SJSA1 (cell line): ENCODE measurements at regions not wholly inside any gene's neighbourhood (a gene's known extent, or its start where the extent isn't known, plus 50 kb on each side); places are given as distances from the start of the nearest gene placed in this dataset.

ENCODE experiments used
- DNase-seq, 2 experiments: peaks; one replicate each; pipeline ENCODE4 v3.0.0-alpha.2; 2015 to 2020; ENCODE audit warnings: low spot score in 2 of 2, low read depth in 1 of 2
- H3K27ac ChIP-seq: fragments of 250-450 bp; sonication (Bioruptor Pico); 2 replicates; pipeline ENCODE4 v1.5.1; 2020; ENCODE audit warnings: mild to moderate bottlenecking, moderate library complexity
- H3K27me3 ChIP-seq: fragments of 250-450 bp; sonication (Bioruptor Pico); replicated peaks from 2 replicates; pipeline ENCODE4 v1.5.1; 2020; ENCODE audit warnings: mild to moderate bottlenecking, moderate library complexity
- H3K36me3 ChIP-seq: fragments of 250-450 bp; sonication (Bioruptor Pico); 2 replicates; pipeline ENCODE4 v1.5.1; 2020; ENCODE audit warnings: mild to moderate bottlenecking
- H3K4me1 ChIP-seq: fragments of 250-450 bp; sonication (Bioruptor Pico); replicated peaks from 2 replicates; pipeline ENCODE4 v1.6.1; 2021; ENCODE audit warnings: mild to moderate bottlenecking
- H3K4me3 ChIP-seq: fragments of 250-450 bp; sonication (Bioruptor Pico); 2 replicates; pipeline ENCODE4 v1.5.1; 2020; ENCODE audit warnings: mild to moderate bottlenecking
- H3K9me3 ChIP-seq: fragments of 250-450 bp; sonication (Bioruptor Pico); replicated peaks from 2 replicates; pipeline ENCODE4 v1.5.1; 2020; ENCODE audit warnings: mild to moderate bottlenecking

DNA sequence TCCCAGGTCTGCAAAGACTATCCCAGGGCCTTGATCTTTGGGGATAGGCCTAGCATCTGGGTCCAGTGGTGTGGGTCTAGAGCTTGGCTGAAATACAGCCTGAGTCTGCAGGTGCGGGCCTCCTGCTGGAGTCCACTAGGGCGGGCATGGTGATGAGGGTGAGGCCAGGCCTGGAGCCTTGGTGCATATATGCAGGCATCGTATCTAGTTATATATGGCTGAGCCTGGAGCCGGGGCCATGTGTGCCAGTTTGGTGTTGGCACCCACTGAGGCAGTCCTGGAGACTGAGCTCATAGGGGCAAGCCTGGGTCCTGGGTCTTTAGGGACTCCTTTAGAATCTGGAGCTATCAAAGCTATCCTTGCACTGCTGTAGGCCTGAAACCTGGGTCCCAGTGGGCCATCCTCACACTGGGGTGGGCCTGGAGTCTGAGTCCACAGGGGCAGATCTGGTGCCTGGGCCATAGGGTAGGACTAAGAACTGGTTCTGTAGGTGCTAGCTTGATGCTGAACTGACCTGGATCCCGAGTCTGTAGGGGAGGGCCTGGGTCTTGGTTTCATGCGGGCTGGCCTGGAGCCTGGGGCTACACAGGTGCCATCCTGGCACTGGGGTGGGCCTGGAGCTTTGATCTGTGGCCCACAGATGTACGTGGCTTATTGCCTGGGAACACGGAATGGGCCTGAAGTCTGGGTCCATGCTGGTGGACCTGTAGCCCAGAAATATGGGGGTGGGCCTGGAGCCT lies 346.5 kb upstream of the MEF2C start:
- H3K27ac ChIP-seq: no peak overlapping the region
- no peaks in the 10 kb centered on the region for H3K4me1 ChIP-seq

DNA sequence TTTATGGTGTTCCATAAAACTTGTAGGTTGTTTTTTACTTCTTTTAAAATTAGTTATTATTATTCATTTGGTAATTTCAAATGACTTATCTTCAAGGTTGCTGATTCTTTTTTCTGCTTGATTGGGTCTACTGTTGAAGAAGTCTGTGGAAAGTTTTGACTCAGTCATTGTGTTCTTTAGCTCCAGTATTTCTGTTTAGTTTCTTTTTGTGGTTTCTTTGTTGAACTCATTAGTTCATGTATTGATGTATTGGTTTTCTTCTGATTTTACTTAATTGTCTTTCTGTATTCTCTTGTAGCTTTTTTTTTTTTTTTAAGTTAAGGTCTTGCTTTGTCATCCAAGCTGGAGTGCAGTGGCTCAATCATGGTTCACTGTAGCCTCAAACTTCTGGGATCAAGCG lies 345.4 kb upstream of the MEF2C start:
- DNase-seq: no peak
- Histone ChIP-seq H3K36me3 (no peaks in the 10 kb centered on the region), H3K4me1 (no peaks in the 10 kb centered on the region), H3K27me3 (no peaks in the 10 kb centered on the region), H3K4me3 (no peak overlapping the region), H3K9me3 (no peaks in the 10 kb centered on the region), H3K27ac (no peak overlapping the region)

More for the DNA sequence above, 346.5 kb upstream of the MEF2C start:
- DNase-seq: no peak
- Histone ChIP-seq H3K4me3 (no peak overlapping the region), H3K36me3 (no peaks in the 10 kb centered on the region), H3K27me3 (no peaks in the 10 kb centered on the region), H3K9me3 (no peaks in the 10 kb centered on the region)

DNA sequence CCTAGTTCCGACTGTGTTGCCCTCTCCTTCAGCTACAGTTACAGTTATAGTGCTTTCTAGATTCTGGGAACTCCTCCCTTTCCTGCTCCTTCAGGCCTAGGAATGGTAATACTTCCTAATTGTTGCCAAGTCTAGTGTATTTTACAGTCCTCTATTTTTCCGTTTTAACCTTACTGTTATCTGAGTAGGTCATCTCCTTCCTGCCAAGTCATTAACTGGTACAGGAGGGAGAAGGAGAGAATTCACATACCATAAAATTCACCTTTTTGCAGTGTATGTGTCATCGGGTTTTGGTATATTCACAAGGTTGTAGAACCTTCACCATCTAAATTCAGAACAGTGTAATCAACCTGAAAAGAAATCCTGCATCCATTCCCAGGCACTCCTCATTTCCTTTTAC lies 335.4 kb upstream of the MEF2C start:
- Histone ChIP-seq H3K36me3 (no peaks in the 10 kb centered on the region), H3K27ac (no peak overlapping the region), H3K4me1 (no peaks in the 10 kb centered on the region), H3K27me3 (no peaks in the 10 kb centered on the region), H3K4me3 (no peak overlapping the region), H3K9me3 (no peaks in the 10 kb centered on the region)
- DNase-seq: no peak

DNA sequence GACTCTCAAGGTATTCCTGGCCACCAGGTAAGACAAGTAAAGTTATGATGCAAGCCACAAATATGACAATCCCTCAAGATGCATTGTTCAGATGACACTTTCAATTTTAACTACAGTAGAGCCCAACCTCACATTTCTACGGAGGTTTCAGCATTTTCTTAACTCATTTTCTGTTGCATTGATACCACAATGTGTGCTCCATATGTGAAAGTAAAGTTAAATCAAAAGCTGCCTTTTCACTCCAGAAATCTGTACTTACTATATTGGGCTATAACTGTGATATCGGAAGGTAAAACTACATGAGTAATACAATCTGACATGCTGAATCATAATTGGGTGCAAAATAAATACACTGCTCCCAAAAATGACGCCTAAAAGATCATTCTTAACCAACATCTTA lies 333.6 kb upstream of the MEF2C start:
- Histone ChIP-seq H3K4me3 (no peak overlapping the region), H3K9me3 (no peaks in the 10 kb centered on the region)

GRCh38 chr5:89213573-89213972 lies 330.6 kb upstream of the MEF2C start:
- peaks cover 15% of the 10 kb centered on the region for H3K4me1 ChIP-seq
- DNase-seq: no peak
- no peak overlapping the region for H3K27ac ChIP-seq
- no peaks in the 10 kb centered on the region for H3K27me3 ChIP-seq
- no peaks in the 10 kb centered on the region for H3K9me3 ChIP-seq
- no peaks in the 10 kb centered on the region for H3K36me3 ChIP-seq
- no peak overlapping the region for H3K4me3 ChIP-seq

More for the DNA sequence above, 333.6 kb upstream of the MEF2C start:
- Histone ChIP-seq H3K36me3 (no peaks in the 10 kb centered on the region), H3K27ac (no peak overlapping the region), H3K4me1 (peaks cover 10% of the 10 kb centered on the region), H3K27me3 (no peaks in the 10 kb centered on the region)
- DNase-seq: no peak

DNA sequence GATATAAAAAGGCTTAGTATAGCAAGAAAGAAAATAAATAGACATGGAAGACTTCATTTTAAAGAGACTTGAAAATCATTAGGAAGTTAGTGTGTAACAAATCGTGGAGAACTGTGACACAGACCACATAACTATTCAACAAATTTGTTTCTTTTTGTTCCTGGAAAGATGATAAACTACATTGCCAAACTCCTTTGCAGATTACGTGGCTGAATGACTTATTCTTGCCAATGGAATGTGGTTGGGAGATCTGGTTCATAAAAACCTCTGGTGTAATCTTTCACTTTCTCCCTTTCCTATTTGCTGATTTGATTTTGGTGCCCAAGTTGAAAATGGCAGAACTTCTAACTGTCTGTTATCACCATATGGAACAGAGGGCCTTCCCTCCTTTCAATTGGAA lies 328.9 kb upstream of the MEF2C start:
- peak overlapping the region; percentile 43 for H3K27ac ChIP-seq
- peaks cover 15% of the 10 kb centered on the region for H3K4me1 ChIP-seq
- peak in 1 of 2 experiments; percentile 60 for DNase-seq
- H3K4me3 ChIP-seq: no peak overlapping the region
- H3K36me3 ChIP-seq: no peaks in the 10 kb centered on the region
- no peaks in the 10 kb centered on the region for H3K9me3 ChIP-seq
- H3K27me3 ChIP-seq: no peaks in the 10 kb centered on the region

GRCh38 chr5:89208811-89209210 lies 325.8 kb upstream of the MEF2C start:
- H3K27me3 ChIP-seq: no peaks in the 10 kb centered on the region
- H3K27ac ChIP-seq: no peak overlapping the region
- no peak overlapping the region for H3K4me3 ChIP-seq
- H3K9me3 ChIP-seq: no peaks in the 10 kb centered on the region
- H3K4me1 ChIP-seq: peaks cover 21% of the 10 kb centered on the region
- H3K36me3 ChIP-seq: no peaks in the 10 kb centered on the region
- no peak for DNase-seq

GRCh38 chr5:89208392-89208791 lies 325.4 kb upstream of the MEF2C start:
- Histone ChIP-seq H3K9me3 (no peaks in the 10 kb centered on the region), H3K27me3 (no peaks in the 10 kb centered on the region), H3K4me1 (peaks cover 21% of the 10 kb centered on the region), H3K4me3 (no peak overlapping the region), H3K36me3 (no peaks in the 10 kb centered on the region), H3K27ac (no peak overlapping the region)
- DNase-seq: no peak

GRCh38 chr5:89204756-89205155 lies 321.8 kb upstream of the MEF2C start:
- DNase-seq: peak in 1 of 2 experiments; percentile 68
- Histone ChIP-seq H3K9me3 (peaks cover 6% of the 10 kb centered on the region; the same call in 1 of the 2 replicates), H3K27ac (no peak overlapping the region), H3K4me3 (no peak overlapping the region), H3K27me3 (no peaks in the 10 kb centered on the region), H3K4me1 (peaks cover 5% of the 10 kb centered on the region), H3K36me3 (no peaks in the 10 kb centered on the region)

DNA sequence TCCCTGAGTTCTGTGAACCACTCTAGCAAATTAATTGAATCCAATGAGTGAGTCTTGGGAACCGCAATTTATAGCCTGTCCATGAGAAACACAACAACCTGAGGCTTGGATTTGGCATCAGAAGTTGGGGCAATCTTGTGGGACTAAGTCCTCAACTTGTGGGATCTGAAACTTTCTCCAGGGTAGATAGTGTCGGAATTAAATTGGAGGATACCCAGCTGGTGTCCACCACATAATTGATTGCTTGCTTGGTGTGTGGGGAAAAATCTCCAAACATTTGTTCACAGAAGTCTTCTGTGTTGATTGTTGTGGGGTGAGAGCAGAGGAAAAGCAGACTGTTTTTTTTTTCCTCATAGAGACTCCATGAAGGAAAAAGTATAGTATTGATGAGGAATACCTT lies 320.6 kb upstream of the MEF2C start:
- Histone ChIP-seq H3K27ac (no peak overlapping the region), H3K4me3 (no peak overlapping the region)

DNA sequence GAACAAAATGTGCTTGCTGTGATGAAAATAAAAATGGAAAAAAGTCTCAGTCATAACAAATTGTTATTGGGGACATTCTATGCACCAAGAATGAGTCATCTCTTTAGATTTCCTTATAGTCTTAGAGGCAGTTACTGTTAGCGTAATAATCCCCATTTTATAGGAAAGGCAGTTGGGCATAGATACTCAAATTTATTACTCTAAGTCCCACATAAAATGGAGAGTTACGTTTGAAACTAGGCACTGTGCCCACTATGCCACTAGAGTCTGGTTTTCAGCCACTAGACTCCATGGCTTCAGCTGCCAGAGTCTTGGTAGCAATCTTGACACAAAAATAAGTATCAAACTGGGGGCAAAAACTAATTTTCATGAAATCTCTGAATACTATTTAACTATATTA lies 317.9 kb upstream of the MEF2C start:
- Histone ChIP-seq H3K9me3 (peaks cover 13% of the 10 kb centered on the region; the same call in 1 of the 2 replicates), H3K4me1 (peaks cover 5% of the 10 kb centered on the region)

More for the DNA sequence above, 320.6 kb upstream of the MEF2C start:
- Histone ChIP-seq H3K36me3 (no peaks in the 10 kb centered on the region), H3K9me3 (peaks cover 11% of the 10 kb centered on the region; the same call in 1 of the 2 replicates), H3K27me3 (no peaks in the 10 kb centered on the region), H3K4me1 (peaks cover 5% of the 10 kb centered on the region)
- DNase-seq: no peak

GRCh38 chr5:89199306-89199705 lies 316.3 kb upstream of the MEF2C start:
- Histone ChIP-seq H3K27me3 (no peaks in the 10 kb centered on the region), H3K4me1 (no peaks in the 10 kb centered on the region), H3K9me3 (peaks cover 13% of the 10 kb centered on the region; the same call in 1 of the 2 replicates), H3K36me3 (no peaks in the 10 kb centered on the region), H3K27ac (no peak overlapping the region), H3K4me3 (no peak overlapping the region)
- DNase-seq: no peak

More for the DNA sequence above, 317.9 kb upstream of the MEF2C start:
- no peak overlapping the region for H3K4me3 ChIP-seq
- no peaks in the 10 kb centered on the region for H3K36me3 ChIP-seq
- H3K27ac ChIP-seq: no peak overlapping the region
- DNase-seq: no peak
- H3K27me3 ChIP-seq: no peaks in the 10 kb centered on the region

GRCh38 chr5:89191374-89191773 lies 308.4 kb upstream of the MEF2C start:
- no peaks in the 10 kb centered on the region for H3K36me3 ChIP-seq
- H3K4me3 ChIP-seq: no peak overlapping the region
- DNase-seq: no peak
- no peaks in the 10 kb centered on the region for H3K4me1 ChIP-seq
- no peaks in the 10 kb centered on the region for H3K27me3 ChIP-seq
- no peaks in the 10 kb centered on the region for H3K9me3 ChIP-seq
- no peak overlapping the region for H3K27ac ChIP-seq

DNA sequence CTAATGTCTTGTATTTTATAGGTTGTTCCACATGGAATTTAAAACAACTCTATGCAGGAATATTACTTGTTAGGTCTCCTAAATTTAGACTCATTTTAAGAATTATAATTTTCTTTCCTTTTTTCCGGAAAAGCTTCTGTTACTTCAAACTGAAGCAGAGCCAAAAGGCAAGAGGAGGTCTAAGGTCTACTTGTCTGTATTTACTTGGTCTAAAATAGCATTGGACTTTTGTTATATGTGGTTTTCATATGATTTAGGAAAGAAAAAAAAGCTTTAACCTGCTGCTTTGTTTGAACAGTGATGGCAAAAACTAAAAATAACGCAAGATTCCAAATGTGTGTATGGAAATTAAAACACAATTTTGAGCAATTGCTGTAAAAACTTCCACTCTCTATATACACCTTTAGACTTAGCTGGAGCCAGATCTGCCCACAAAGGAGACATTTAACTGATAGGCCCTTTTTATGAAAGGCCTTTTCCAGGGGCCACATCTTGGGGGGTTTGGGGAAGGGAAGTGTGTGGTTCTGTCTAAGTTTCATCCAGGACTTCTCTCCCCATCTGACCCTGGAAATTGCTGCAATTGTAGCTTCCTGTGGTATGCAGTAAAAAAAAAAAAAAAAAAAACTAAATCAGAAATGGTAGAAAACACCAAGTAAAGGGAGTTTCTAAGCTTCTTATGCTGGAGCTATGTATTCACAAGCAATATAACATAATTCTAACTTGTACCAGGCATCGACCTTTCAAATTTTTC lies 307.7 kb upstream of the MEF2C start:
- H3K4me3 ChIP-seq: no peak overlapping the region
- no peaks in the 10 kb centered on the region for H3K36me3 ChIP-seq
- H3K27ac ChIP-seq: no peak overlapping the region
- no peak for DNase-seq
- no peaks in the 10 kb centered on the region for H3K27me3 ChIP-seq
- no peaks in the 10 kb centered on the region for H3K4me1 ChIP-seq
- no peaks in the 10 kb centered on the region for H3K9me3 ChIP-seq
